HG02798 (cell line): ENCODE measurements at regions not wholly inside any gene's neighbourhood (a gene's known extent, or its start where the extent isn't known, plus 50 kb on each side); places are given as distances from the start of the nearest gene placed in this dataset.
A peak's percentile ranks its signal among the peaks of the same experiment; 100 is the strongest.
"Not testable (repeated sequence)": the region's sequence is repeated elsewhere in the genome, so short reads cannot be mapped to it uniquely, and the experiment has no call there.

Source experiments
- ATAC-seq: cut with Tn5 transposase; IDR thresholded peaks from one replicate; pipeline ENCODE4 v1.9.1; 2021; ENCODE audit warnings: mild to moderate bottlenecking; ENCODE audit not compliant: unreplicated experiment, poor library complexity

DNA sequence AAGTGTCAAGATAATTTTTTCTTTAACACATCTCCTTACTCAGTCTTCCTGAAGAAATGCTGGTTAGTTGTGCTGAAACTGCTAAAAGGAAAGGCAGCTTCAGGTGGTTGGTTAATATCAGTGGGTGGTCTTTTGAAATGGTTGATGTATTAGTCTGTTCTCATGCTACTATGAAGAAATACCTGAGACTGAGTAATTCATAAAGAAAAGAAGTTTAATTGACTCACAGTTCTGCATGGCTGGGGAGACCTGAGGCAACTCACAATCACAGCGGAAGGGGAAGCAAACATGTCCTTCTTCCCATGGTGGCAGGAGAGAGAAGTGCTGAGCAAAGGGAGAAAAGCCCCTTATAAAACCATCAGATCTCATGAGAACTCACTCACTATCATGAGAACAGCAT is 125.9 kb upstream of the CYRIA start:
- ATAC-seq, result no peak

- no peak for ATAC-seq
These were observed 119.5 kb upstream of the CYRIA start for GRCh38 chr2:16785149-16785548.

DNA sequence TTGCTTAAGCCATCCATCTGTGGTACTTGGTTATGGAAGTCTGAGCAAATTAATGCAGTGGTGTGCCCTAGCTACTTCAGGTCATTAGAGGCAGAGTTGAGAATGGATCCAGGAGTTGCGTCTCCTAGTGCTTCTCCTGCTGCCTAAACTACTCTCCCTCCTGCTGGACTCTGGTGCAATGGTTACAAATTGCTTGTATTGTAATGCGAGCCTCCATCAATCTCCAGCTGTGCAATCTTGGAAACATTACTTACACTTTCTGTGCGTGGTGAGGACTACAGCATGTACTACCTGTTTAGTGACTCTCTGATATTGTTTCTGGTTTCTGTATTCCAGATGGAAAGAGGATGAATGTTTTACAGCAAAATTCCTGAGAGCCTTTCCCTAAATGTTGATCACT is 119.0 kb upstream of the CYRIA start:
- no peak for ATAC-seq

DNA sequence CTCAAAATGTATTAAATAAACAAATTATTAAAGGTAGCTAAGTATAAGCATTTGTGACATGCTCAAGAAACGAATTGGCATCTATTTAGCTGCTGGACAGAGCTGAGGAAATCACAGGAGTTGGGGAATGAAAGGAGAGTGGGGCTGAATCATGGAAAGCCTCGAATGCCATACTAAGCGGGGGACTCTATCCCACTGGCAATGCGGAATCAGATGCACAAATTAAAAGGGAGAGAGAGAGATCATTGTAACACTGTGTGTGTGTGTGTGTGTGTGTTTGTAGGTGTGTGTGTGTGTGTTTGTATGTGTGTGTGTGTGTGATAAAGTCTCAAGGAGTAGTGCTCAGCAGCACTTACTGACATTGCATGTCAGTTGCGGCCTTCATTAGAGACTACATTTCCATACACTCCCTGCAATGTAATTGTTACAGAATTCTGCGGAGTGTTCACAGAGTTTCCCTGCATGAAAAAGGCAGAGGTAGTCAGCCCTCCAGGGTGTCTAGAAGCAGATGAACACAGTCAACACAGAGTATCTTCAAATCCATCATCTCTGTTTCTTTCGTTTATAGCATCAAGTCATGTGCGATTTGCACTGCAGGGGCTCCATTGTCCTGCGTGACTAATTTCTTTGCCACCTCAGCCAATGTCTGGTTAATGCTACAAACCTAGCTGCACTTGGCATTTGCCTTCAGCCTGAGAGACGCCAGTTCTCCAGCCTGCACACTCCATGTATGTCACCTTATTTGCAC is 111.7 kb upstream of the CYRIA start:
- ATAC-seq, result no peak

DNA sequence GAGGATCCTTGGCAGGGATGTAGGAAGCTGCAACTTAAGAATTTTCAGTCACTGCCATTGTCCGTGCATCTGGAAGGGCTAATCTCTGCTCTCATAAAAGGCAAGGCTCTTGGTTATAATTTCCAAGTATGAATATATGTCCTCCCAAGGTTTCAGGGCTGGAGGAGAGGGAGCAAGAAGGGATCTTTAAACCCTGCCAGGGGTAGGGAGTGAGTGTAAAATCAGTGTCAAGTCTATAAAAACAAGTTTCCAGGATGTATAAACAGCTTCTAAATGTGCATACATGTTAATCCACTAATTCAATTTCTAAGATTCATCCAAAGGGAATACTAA is 110.2 kb upstream of the CYRIA start:
- no peak for ATAC-seq

GRCh38 chr2:16774980-16775898 is 109.6 kb upstream of the CYRIA start:
- ATAC-seq, result no peak

GRCh38 chr2:16774091-16774490 is 108.5 kb upstream of the CYRIA start:
- no peak for ATAC-seq

DNA sequence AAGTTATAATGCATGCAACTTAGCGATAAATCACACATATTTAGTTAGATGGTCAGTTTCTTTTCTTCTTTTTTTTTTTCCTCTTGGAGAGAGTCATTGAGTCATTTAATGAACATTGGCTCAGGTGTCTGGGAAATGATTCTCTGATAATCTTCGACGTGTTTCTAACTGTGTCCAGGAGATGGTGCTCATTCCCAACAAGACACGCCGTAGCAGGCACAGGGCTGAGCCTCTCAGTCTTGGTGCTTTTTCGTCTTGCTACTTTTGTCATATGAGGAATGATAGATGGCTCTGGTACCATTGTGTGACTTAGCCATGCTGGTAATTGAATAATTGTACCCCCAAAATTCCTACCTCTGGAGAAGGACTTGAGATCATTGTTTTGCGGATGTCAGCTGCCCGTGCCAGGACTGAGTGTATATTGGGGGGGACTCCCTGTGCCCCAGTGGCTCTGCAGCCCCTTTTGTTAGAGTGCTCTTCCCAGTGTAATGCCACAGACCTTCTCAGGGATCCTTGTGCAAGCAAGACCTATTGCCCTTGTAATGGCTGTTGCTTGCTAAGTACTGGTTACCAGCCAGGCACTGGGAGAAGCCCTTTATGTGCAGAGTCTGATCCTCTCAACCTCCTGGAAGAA is 107.6 kb upstream of the CYRIA start:
- ATAC-seq, result peak; percentile 71

GRCh38 chr2:16767789-16768476 is 102.3 kb upstream of the CYRIA start:
- no peak for ATAC-seq

GRCh38 chr2:16765356-16765755 is 99.7 kb upstream of the CYRIA start:
- ATAC-seq, result no peak

DNA sequence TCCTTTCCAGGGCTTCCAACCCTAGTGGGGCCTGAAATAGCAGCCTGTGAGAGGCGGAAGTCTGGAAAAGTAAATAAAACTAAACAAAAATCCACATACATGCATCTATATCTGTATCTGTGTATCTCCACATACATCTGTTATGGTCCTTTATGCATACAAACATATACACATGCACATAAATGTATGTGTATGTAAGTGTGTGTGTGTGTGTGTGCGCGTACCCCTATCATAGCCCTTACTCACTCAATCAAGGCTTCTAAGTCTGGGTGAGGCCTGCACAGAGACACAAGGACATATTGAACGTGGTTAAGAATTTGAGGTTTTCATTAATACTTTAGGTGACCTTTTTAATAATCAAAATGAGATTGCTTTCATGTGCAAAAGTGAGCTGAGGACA is 98.9 kb upstream of the CYRIA start:
- no peak for ATAC-seq

- ATAC-seq, result no peak
These were observed 97.9 kb upstream of the CYRIA start for GRCh38 chr2:16763493-16763899.

GRCh38 chr2:16763056-16763455 is 97.4 kb upstream of the CYRIA start:
- ATAC-seq, result no peak

GRCh38 chr2:16760426-16760825 is 94.8 kb upstream of the CYRIA start:
- no peak for ATAC-seq

GRCh38 chr2:16756831-16757644 is 91.4 kb upstream of the CYRIA start:
- ATAC-seq, result peak; percentile 98

- ATAC-seq, result no peak
These were observed 89.8 kb upstream of the CYRIA start for GRCh38 chr2:16755442-16755841.

DNA sequence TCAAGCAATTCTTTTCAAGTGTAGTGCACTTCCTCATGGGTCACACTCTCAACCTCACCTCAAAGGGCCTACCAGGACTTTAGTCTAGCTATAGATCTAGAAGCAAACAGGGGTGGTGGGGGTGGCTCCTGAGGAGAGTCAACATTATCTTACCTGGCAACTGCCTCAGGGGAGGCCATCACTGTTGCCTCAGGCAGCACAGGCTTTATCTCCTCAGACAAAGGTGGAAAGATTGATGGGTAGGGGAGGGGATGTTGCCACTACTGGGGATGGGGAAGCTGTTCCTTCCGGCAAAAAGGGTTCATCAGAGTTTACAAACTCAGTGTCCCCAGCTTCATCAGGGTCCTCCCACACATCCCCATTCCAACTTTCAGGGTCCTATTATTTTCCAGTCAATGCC is 87.4 kb upstream of the CYRIA start:
- not testable (repeated sequence) for ATAC-seq

DNA sequence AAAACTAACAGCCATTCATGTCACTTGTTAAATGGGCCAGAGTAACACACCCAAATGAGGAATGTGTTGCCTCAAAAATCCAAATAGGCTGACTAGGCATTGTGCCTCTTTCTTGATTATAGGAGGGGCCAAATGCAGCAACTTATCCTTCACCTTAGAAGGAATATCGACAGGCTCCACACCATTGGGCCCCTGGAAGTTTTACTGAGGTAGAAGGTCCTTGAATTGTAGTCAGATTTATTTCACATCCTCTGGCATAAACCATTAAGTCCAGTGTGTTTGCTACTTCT is 85.2 kb upstream of the CYRIA start:
- not testable (repeated sequence) for ATAC-seq

GRCh38 chr2:16750175-16750924 is 84.7 kb upstream of the CYRIA start:
- ATAC-seq, result no peak
